Stimulated activated CD4-positive, alpha-beta T cell treated with anti-CD3 and anti-CD28 coated beads, Interleukin-4, amount 100 ng/mL, for 24 hours (primary cell): ENCODE measurements at regions not wholly inside any gene's neighbourhood (a gene's known extent, or its start where the extent isn't known, plus 50 kb on each side); places are given as distances from the start of the nearest gene placed in this dataset.

Experiments
- DNase-seq: peaks from one replicate; pipeline ENCODE4 v3.0.0-alpha.2; 2020

- no peak for DNase-seq
Measured at GRCh38 chr12:46914336-46914735, 88.5 kb upstream of the SLC38A4 start.

- DNase-seq = no peak
Measured at GRCh38 chr12:46915082-46915481, 89.3 kb upstream of the SLC38A4 start.

- DNase-seq = no peak
Measured at GRCh38 chr12:46915836-46916235, 90.0 kb upstream of the SLC38A4 start.

GRCh38 chr12:46916796-46917419 lies 91.1 kb upstream of the SLC38A4 start:
- DNase-seq = no peak

- DNase-seq = no peak
Measured at GRCh38 chr12:46917821-46918220, 92.0 kb upstream of the SLC38A4 start.

- DNase-seq = no peak
Measured at GRCh38 chr12:46918631-46919030, 92.8 kb upstream of the SLC38A4 start.

GRCh38 chr12:46919666-46920400 lies 94.0 kb upstream of the SLC38A4 start:
- no peak for DNase-seq

- no peak for DNase-seq
Measured at GRCh38 chr12:46920499-46920898, 94.7 kb upstream of the SLC38A4 start.

GRCh38 chr12:46921048-46921763 lies 95.4 kb upstream of the SLC38A4 start:
- DNase-seq = no peak

- DNase-seq = no peak
Measured at GRCh38 chr12:46921764-46922133, 96.0 kb upstream of the SLC38A4 start.

GRCh38 chr12:46926526-46926925 lies 100.7 kb upstream of the SLC38A4 start:
- DNase-seq = no peak

- no peak for DNase-seq
Measured at GRCh38 chr12:46930101-46930500, 104.3 kb upstream of the SLC38A4 start.

GRCh38 chr12:46933947-46934346 lies 108.2 kb upstream of the SLC38A4 start:
- DNase-seq = no peak

GRCh38 chr12:46934374-46935111 lies 108.7 kb upstream of the SLC38A4 start:
- DNase-seq = no peak

GRCh38 chr12:46935271-46935847 lies 109.6 kb upstream of the SLC38A4 start:
- DNase-seq = no peak

GRCh38 chr12:46936042-46936441 lies 110.2 kb upstream of the SLC38A4 start:
- no peak for DNase-seq

- no peak for DNase-seq
Measured at GRCh38 chr12:46938071-46938678, 112.4 kb upstream of the SLC38A4 start.

GRCh38 chr12:46941981-46942380 lies 116.2 kb upstream of the SLC38A4 start:
- DNase-seq = no peak

- DNase-seq = no peak
Measured at GRCh38 chr12:46942579-46942978, 116.8 kb upstream of the SLC38A4 start.

- DNase-seq = no peak
Measured at GRCh38 chr12:46944088-46944487, 118.3 kb upstream of the SLC38A4 start.

- no peak for DNase-seq
Measured at GRCh38 chr12:46944771-46945170, 119.0 kb upstream of the SLC38A4 start.

- DNase-seq = no peak
Measured at GRCh38 chr12:46945591-46945990, 119.8 kb upstream of the SLC38A4 start.

GRCh38 chr12:46946137-46946536 lies 120.3 kb upstream of the SLC38A4 start:
- no peak for DNase-seq
